ENCODE measurements at regions not wholly inside any gene's neighbourhood (a gene's known extent, or its start where the extent isn't known, plus 50 kb on each side); places are given as distances from the start of the nearest gene placed in this dataset.
"Not testable (repeated sequence)": the region's sequence is repeated elsewhere in the genome, so short reads cannot be mapped to it uniquely, and the experiment has no call there.

GRCh38 chr15:87533637-87534036, 722.9 kb downstream of the NTRK3 start:
- not testable (repeated sequence) for TF ChIP-seq CTCF (conservative IDR thresholded peaks at IDR 0.05); ZFX (IDR thresholded peaks at IDR 0.05)

Measured in C4-2B (cell line).